ENCODE measurements at regions not wholly inside any gene's neighbourhood (a gene's known extent, or its start where the extent isn't known, plus 50 kb on each side); places are given as distances from the start of the nearest gene placed in this dataset.

DNA sequence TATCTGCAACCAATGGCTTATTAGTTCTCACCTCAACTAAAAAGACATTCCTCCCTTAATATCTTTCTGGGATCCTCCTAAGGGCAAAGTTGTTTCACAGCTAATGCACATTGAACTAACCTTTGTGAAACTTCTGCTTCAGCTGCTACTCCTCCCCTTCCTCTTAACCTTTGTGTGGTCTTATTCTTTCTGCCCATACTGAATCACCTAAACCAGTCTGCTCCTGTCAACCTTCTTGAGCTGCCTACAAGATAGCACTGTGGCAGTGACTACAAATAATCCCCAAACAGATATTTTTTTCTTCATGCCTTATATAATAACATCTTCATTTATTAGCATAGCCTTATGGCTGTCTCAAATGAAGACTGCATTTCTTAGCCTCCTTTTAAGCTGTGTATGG is 1077.4 kb upstream of the ATXN7L3B start:
- TF ChIP-seq CTCF (IDR thresholded peaks at IDR 0.05; ENCODE audit: low read length) (no peak), EZH2phosphoT487 (IDR thresholded peaks at IDR 0.05; ENCODE audit: low read length) (no peak)

Measured in MM.1S (cell line).